ENCODE measurements at regions not wholly inside any gene's neighbourhood (a gene's known extent, or its start where the extent isn't known, plus 50 kb on each side); places are given as distances from the start of the nearest gene placed in this dataset.
"Not testable (repeated sequence)": the region's sequence is repeated elsewhere in the genome, so short reads cannot be mapped to it uniquely, and the experiment has no call there.

DNA sequence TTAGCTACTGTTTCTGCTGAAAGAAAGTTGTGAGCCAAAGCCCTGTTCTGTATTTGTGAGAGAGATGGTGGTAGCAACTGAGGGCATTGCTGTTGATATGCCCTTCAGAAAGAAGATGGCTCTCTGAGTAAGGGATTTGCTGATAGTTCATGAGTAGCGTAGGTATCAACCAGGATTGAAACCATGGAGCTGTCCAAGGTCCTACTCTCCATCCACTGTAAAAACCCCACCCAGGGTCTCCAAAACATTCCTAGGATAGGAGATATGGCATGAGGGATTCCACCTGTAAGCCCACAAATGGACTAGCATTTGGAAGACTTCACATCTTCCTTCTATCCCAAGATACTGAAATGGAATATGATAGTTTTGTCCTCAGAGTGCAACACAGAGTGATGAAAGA lies 277.1 kb upstream of the PRKX start:
- DNase-seq: no peak

DNA sequence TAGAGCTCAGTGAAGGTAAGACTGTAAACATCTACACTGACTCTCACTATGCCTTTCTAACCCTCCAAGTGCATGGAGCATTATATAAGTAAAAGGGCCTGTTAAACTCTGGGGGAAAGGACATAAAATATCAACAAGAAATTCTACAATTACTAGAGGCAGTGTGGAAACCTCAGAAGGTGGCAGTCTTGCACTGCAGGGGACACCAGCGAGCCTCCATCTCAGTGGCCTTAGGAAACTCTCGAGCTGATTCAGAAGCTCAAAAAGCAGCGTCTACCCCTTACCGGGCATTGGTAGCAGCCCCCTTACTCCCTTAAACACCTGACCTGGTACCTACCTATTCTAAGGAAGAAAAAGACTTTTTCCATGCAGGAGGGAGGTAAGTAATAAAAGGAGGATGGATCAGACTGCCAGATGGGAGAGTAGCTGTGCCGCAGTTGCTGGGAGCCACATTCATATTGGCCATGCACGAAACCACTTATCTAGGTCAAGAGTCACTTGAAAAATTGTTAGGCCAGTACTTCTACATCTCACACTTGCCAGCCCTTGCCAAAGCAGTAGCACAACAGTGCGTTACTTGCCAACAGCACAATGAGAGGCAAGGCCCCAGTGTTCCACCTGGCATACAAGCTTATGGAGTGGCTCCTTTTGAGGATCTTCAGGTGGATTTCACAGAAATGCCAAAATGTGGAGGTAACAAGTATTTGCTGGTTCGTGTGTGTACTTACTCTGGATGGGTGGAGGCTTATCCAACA lies 258.8 kb upstream of the PRKX start:
- DNase-seq: not testable (repeated sequence)

DNA sequence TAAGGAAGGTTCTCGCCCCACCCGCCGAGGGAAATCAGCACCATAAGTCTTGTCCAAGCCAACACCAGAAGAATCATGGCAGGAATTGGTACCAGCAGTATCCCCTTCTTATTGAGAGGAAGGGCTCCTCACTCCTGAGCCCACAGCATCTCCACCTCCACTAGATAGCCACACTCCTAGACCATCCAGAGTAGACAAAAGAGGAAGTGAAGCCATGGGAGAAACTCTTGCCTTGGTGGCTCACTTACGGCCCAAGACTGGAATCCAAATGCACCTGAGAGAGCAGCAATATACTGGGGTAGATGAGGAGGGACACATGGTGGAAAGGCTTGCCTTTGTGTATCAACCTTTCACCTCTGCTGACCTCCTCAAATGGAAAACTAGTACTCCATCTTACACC lies 255.3 kb upstream of the PRKX start:
- DNase-seq: no peak

DNA sequence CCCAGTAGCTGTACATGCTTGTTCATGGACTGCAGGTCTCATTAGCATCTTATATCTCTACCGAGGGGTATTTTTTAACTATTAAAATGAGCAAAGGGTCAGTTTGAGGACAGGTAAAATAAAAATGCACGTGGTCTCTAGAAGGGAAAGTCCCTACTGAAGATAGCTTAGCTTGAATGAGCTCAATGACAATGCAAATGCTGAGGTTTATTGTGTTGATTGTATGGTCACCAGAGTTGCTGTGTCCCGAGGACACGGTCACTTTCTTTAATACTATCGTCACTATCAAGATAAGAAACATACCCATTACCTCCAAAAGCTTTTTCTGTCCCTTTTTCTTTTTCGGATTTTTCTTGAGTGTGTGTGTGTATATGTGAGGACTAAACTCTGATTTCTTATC lies 250.5 kb upstream of the PRKX start:
- DNase-seq: no peak

DNA sequence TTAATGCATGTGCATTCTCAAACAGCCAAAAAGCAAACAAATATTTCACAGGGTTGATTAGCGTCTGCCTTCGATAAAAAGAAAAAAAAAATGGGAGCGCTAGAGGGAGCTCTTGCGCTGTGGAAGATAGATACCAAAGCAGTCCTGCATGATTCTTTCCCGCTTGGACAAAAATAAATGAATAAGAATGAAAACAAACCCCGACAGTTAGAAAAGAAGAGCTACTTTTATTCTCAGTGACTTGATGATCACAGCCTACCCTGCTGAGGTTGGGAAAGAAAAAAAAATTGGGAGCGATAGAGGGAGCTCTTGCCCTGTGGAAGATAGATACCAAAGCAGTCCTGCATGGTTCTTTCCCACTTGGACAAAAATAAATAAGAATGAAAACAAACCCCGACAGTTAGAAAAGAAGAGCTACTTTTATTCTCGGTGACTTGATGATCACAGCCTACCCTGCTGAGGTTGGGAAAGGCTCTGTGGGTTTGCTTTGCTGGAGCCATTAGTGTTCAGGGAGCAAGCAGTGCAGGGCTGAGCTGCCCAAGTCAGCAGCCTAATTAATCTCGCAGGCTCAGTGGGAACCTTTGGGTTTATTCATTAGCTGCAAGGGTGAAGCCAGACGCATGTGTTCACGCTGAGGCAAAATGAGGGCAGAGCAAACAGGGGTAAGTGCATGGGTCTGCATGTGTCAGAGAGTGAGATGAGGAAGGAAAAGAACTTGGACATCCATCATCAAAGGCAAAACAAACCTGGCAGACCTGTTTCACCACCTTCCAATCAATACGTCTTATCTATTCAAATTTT lies 249.3 kb upstream of the PRKX start:
- DNase-seq: no peak

DNA sequence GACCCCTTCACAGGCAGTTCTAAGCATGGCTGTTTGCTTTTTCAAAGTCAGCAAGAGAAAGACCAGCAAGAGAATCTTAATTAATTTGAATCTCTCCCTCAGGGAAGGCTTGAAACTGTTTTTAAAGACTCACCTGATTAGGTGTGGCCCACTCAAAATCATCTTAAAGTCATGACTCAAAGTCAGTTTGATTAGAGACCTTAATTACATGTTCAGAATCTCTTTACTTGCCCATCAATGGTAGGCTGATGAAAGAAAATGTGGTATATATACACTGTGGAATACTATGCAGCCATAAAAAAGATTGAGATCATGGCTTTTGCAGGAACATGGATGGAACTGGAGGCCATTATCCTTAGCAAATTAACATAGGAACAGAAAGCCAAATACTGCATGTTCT lies 247.5 kb upstream of the PRKX start:
- no peak for DNase-seq

DNA sequence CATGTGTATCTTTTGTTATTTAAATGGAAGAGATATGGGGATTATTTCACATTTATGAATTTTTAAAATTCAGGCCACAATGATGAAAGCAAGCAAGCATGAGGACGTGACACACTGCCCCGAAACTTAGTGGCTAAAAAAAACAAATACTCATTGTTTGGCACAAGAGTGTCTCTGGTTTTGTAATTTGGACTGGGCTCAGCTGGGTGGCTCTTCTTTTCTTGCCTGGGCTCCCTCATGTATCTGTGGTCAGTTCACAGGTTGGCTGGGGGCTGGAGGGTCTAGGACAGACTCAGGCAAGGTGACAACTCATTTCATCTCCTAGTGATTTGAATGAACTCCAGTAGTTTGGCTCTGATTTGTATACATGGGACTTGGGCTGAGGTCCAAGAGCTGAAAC lies 238.4 kb upstream of the PRKX start:
- no peak for DNase-seq

DNA sequence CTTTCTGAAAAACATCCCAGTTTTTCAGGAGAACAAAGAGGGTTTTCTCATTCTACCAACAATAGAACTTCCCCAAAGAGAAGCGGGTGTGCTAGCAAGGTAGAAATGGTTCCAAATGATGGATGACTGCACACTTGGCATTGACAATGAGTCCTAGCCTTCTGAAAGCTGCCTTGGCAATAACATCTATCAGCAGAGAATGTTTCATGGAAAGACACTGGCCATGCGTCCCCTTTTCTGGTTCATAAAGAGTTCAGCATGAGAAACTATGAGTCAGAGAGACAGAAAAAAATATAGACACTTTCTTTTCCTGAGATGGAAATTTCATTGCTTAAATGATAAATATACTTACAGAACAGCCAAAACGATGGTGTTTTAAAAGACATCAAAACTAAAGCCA lies 236.9 kb upstream of the PRKX start:
- no peak for DNase-seq

DNA sequence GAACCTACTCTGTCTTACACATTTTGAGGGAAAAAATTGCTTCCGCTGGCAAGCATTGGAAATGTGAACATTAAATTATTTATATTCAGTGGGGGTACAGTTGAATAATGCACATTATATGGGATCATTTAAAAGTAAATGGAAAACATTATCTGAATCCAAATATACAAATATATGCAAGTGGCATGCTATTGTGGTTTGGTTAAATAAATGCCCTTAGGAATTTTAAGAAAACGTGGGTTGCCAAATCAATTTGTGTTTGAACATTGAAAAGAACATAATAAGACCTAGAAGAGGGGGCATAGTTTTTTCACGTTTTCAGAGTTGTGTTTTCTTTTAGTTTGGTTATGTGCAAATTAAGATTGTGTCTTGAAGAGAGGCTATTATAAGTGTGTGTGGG lies 230.5 kb upstream of the PRKX start:
- DNase-seq: no peak

DNA sequence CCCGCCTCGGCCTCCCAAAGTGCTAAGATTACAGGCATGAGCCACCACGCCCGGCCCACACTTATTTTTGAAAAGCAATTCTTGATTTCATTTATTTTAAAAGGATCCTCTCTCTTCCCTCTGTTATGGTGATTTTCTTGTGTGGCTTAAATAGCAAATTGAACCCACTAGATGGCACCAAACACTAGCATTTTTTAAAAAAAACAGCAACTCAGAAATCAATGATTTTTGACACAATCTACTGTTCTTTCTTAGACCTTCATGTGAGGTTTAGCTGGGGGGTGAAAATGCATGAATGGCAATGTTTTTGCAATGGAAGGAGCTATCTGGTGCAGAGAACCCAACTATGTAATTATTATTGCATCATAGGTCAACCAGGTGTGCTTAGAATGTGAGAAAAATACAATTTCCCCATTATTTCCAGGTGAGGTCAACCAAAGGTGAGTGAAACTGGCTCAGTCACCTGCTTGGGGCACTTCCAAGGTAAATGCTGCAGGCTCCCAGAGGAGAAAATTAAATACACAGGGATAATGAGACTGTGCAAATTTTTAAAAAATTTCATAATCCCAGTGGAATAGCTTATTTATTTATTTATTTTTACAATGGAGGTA lies 226.7 kb upstream of the PRKX start:
- DNase-seq: no peak

DNA sequence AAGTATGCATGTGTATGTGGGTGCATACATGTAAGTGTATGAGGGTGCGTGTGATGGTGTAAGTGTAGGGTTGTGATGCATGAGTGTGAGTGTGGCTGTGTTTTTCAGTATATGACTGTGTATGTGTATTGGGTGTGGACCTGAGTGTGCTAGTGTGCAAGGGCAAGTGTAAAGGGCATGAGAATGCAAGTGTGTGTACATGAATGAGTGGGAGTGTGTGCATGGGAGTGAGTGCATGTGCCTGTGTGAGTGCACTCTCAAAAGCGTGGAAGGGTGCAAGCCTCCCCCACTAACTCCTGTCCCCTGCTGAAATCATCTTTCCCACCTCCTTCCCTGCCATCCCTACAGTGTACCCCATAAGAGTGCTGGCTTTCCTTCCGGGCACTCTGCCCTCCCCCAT lies 225.1 kb upstream of the PRKX start:
- DNase-seq: no peak

DNA sequence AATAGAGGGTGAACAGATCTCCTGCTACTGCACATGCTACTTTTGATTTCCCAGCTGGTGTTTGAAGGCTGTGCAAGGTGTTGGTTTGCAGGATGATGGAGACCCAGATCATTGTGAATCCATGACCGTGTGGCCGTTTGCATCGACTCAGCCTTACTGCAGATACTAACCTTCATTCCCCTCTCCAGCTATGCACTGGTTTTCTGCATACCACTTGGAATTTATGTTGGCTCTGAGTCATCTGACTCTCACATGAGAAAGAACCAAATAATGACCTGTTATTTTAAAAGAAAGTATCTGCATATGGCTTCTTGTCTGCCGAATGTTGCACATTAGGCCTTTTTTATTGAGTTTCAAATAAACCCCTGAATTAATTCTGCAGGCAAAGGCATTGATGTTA lies 221.7 kb upstream of the PRKX start:
- DNase-seq: not testable (repeated sequence)

DNA sequence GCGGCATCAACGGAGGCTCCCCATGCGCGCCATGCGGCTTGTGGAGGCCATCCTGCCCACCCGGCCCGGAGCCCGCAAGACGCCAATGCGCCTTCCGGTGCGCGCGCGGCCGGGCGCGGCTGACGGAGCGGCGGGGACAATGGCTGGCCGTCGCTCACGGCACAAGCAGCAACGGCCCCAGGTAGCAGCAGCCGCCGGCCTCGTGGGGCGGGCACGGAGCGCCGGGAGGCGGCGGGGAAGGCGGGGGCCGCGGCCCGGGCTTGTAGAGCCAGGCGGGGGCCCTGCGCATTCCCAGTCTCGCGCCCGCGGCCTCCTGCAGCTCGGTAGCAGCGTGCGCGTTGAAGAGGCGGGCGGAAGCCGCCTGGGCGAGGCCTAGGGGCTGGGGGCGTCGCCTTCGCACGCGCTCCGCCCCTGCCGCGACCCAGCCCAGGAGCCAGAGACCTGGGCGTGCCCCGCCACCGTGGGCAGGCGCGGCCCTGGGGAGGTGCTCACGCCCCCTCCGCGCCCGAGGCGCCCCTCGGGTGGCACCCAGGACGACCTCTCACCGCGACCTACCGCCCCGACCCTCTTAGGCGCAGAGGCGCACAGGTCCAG lies 207.1 kb upstream of the PRKX start:
- not testable (repeated sequence) for DNase-seq

DNA sequence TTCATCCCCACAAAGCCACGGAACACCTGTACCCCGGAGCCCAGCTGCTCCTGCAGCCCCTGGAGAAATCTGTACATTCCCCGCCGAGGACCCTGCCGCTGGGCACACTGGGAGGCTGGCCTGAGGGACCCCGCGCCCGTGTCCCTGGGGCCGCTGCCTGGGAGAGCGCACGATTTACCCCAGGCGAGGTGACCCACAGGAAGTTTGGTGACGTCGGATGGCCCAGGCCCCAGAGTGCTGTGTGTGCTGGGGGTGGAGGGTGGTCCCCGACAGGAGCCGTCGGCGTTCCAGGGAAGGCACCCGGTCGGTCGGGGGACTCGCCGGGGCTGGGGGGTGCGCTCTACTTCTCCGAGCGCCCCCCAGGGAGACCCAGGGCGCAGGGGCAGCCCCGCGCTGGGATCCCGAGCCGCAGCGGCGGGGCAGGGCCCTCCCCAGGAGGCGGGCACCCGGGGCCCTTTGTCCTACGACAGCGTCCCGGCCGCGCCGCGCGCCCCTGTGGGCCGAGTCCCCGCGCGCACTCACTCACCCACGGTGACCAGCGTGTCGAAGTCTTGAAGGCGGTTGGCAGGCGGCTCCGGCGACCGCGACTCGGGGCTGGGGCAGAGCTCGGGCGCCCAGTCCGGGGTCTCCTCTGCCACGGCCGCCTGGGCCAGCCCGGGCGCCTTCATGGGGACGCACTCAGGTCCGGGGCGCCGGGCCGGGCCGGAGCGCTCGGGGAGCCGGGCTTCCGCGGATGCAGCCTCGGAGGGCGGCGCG lies 206.4 kb upstream of the PRKX start:
- not testable (repeated sequence) for DNase-seq

DNA sequence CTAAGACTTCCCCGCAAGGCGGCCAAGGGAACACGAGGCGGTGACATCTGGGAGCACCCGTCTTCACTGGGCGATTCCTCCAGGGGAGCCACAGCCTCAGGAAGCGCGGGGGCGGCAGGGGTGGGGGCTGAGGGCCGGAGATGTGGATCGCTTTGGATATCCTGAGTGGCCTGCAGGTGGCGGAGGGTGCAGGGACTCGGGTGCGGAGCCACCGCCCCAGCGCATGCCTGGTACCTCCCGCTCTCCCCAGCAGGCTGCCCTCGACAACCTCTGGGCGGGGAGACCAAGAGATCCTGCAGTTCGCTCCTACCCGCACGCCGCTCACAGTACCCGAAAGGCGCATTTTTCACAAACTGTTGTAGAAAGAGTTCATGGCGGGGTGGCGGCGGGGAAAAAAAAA lies 201.4 kb upstream of the PRKX start:
- DNase-seq: not testable (repeated sequence)

DNA sequence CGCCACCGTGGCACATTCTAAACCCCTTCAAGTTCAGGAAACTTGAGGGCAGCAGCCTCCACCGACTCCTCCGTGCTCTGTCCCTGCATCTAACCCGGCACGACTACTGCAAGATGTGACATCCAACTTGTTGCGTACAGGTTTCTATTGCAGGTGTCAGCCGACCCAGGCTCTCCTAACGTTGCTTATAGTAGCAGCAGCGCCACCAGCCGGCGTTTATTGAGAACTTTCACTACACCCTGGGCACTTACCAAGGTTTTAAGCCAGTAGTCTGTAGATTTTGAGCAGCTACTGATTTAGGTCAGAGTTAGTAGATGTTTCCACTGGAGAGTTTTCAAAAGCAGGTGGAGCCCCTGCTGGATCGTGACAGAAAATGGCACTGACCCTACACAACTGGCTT lies 200.6 kb upstream of the PRKX start:
- not testable (repeated sequence) for DNase-seq

DNA sequence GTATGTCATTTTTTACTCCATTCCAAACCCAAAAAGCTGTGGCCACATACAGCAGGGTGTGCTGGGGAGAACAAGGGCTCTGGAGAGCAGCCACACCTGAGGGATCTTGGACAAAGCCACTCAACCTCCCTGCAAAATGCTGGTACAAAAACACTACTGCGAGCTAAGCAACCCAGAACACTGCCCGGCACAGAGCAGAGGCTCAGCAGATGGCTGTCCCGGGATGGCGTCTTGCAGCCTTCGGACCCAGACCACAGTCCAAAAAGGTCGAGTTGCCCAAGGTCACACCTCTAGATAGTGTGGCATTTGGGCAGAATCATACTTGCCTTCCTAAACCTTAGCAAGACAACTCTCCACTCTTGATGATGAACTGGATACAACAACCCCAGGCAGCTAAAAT lies 197.6 kb upstream of the PRKX start:
- DNase-seq: not testable (repeated sequence)

DNA sequence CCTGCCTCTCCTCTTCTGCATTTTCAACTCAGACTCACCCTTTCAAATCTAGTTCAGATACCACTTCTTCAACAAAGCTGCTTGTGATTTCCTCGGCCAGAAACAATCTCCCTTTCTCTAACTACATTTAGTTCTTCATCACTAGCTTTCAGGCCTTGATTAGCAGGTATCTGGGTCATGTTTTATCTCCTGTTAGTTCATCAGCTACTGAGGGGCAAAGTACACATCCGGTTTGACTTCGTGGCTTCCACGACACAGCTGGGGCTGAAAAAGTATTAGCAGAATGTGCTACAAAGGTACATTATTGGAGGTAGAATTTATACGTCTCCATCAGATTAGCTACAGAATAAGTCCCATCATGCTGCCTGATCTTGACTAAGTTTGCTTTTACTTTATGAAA lies 197.2 kb upstream of the PRKX start:
- not testable (repeated sequence) for DNase-seq

DNA sequence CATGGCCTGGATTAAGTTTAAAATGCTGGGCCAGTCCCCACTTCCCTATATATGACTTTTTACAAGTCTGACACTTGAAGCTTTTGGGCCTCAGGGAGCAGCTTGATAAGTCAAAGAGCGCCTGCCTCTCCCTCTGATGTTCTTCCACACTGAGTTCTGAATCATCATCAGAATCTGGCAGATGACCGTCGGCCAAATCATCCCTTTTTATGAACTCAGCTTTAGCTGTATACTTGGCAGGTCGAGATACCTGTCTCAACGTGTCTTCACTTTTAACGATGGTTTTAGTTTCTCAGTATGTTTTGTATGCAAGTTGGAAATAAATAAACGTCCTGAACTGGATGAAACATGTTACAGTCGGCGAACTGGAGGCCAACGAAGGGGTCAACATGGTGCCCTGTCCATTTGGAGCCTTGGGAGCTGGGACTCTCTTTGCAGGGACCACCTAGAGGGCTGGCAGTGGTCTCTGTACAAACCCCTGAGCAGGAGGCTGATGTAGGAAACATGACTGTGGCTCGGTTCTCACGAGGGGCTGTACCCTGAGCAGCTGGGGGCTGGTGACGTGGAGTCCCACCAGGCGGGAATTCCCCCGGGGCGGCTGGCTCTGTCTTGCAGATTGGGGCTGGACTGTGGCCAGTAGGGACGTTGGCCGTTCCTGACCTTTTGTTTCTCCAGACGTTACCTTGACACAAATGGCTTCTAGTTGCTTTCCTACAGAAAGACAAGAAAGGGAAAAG lies 192.2 kb upstream of the PRKX start:
- not testable (repeated sequence) for DNase-seq

DNA sequence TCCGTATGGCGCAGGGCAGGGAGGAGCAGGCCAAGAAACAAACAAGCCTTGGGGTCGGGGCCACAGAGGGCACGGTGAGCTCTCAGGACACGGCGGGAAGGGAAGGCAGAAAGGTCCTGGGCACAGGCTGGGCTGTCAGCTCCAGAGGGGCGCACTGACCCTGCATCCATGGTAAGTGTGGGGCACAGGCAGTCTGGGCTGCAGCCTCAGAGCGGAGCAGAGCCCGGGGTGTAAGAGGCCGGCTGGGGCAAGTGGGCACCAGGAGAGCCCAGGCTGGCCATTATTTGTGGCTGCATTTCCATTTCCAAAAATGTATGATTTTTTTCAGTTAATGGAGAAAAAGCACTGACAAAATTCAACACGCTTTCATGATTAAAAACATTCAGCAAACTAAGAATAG lies 188.8 kb upstream of the PRKX start:
- DNase-seq: not testable (repeated sequence)

DNA sequence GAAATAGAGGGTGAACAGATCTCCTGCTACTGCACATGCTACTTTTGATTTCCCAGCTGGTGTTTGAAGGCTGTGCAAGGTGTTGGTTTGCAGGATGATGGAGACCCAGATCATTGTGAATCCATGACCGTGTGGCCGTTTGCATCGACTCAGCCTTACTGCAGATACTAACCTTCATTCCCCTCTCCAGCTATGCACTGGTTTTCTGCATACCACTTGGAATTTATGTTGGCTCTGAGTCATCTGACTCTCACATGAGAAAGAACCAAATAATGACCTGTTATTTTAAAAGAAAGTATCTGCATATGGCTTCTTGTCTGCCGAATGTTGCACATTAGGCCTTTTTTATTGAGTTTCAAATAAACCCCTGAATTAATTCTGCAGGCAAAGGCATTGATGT lies 183.3 kb upstream of the PRKX start:
- not testable (repeated sequence) for DNase-seq

DNA sequence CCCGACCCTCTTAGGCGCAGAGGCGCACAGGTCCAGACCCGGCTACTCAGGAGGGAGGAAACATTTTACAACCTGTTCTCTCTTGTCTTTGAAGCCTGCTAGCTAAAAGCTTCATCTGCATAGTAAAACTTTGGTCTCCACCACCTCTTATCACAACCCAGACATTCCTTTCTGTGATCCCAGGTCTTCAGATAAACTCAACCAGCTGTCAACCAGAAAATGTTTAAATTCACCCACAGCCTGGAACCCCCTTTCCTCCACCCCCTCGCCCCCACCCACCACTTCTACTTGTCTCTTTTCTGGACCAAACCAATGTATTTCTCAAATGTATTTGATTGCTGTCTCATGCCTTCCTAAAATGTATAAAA lies 169.1 kb upstream of the PRKX start:
- DNase-seq: not testable (repeated sequence)
